Liver (tissue), 8 donors: ENCODE measurements at regions not wholly inside any gene's neighbourhood (a gene's known extent, or its start where the extent isn't known, plus 50 kb on each side); places are given as distances from the start of the nearest gene placed in this dataset.

Experiments used
- DNase-seq: peaks from one replicate; pipeline ENCODE4 v3.0.0-alpha.2; 2017; ENCODE audit warnings: low spot score
- H3K27ac ChIP-seq, 2 donors: one replicate each; pipeline ENCODE4 v1.7.0; 2013; ENCODE audit warnings: inconsistent platforms in 2 of 2, low read length in 2 of 2, control low read depth in 1 of 2, low read depth in 1 of 2, mild to moderate bottlenecking in 1 of 2
- H3K27me3 ChIP-seq, 4 donors: one replicate each; pipeline versions ENCODE4 v1.6.1 to v1.7.0; 2013; ENCODE audit warnings: low read length in 3 of 4, inconsistent platforms in 1 of 4, mild to moderate bottlenecking in 1 of 4, moderate library complexity in 1 of 4; ENCODE audit not compliant: control insufficient read depth in 4 of 4, insufficient read depth in 4 of 4
- H3K36me3 ChIP-seq, 4 donors: one replicate each; pipeline versions ENCODE4 v1.6.1 to v1.7.0; 2013; ENCODE audit warnings: low read length in 3 of 4, mild to moderate bottlenecking in 3 of 4, low read depth in 1 of 4, moderate library complexity in 1 of 4; ENCODE audit not compliant: control insufficient read depth in 4 of 4, insufficient read depth in 3 of 4
- H3K4me1 ChIP-seq, 4 donors: one replicate each; pipeline versions ENCODE4 v1.6.1 to v1.7.0; 2013; ENCODE audit warnings: low read length in 3 of 4, mild to moderate bottlenecking in 3 of 4, moderate library complexity in 1 of 4; ENCODE audit not compliant: control insufficient read depth in 4 of 4, insufficient read depth in 4 of 4
- H3K4me3 ChIP-seq, 3 donors: one replicate each; pipeline versions ENCODE4 v1.6.1 to v1.7.0; 2013; ENCODE audit warnings: low read length in 3 of 3, control low read depth in 1 of 3, low read depth in 1 of 3, mild to moderate bottlenecking in 1 of 3
- H3K9ac ChIP-seq, 2 donors: one replicate each; pipeline ENCODE4 v1.7.0; 2013; ENCODE audit warnings: low read length in 2 of 2, mild to moderate bottlenecking in 2 of 2, moderate library complexity in 2 of 2, control low read depth in 1 of 2, low read depth in 1 of 2
- H3K9me3 ChIP-seq, 4 donors: one replicate each; pipeline versions ENCODE4 v1.6.1 to v1.7.0; 2013; ENCODE audit warnings: low read length in 3 of 4; ENCODE audit not compliant: control insufficient read depth in 4 of 4
- ATF3 ChIP-seq: IDR thresholded peaks from 2 replicates; pipeline ENCODE4 v1.6.1; 2016; ENCODE audit warnings: antibody characterized with exemption
- CTCF ChIP-seq: fragments of 150-350 bp; IDR thresholded peaks from 2 replicates; pipeline ENCODE4 v1.5.1; 2017; ENCODE audit warnings: improper control_type of control experiment, low read depth, low read length; ENCODE audit not compliant: missing input control
- EGR1 ChIP-seq, 2 donors: IDR thresholded peaks; 2 replicates each; pipeline ENCODE4 v1.6.1; 2016 to 2018; ENCODE audit warnings: antibody characterized with exemption in 2 of 2, low read depth in 2 of 2
- FOXA1 ChIP-seq: IDR thresholded peaks from 2 replicates; pipeline ENCODE4 v1.6.1; 2016; ENCODE audit warnings: antibody characterized with exemption
- FOXA2 ChIP-seq: IDR thresholded peaks from 2 replicates; pipeline ENCODE4 v1.6.1; 2016; ENCODE audit warnings: antibody characterized with exemption
- GABPA ChIP-seq, 2 donors: IDR thresholded peaks in 1 of 2; conservative IDR thresholded peaks in 1 of 2; 2 replicates each; pipeline ENCODE4 v1.6.1; 2016; ENCODE audit warnings: antibody characterized with exemption in 2 of 2, mild to moderate bottlenecking in 1 of 2, moderate library complexity in 1 of 2
- HNF4A ChIP-seq, 2 donors: conservative IDR thresholded peaks; 2 replicates each; pipeline ENCODE4 v1.6.1; 2016; ENCODE audit warnings: antibody characterized with exemption in 2 of 2, mild to moderate bottlenecking in 2 of 2
- HNF4G ChIP-seq: IDR thresholded peaks from 2 replicates; pipeline ENCODE4 v1.6.1; 2016; ENCODE audit warnings: antibody characterized with exemption
- JUND ChIP-seq, 2 donors: IDR thresholded peaks; 2 replicates each; pipeline ENCODE4 v1.6.1; 2016; ENCODE audit warnings: antibody characterized with exemption in 2 of 2
- MAX ChIP-seq: IDR thresholded peaks from 2 replicates; pipeline ENCODE4 v1.6.1; 2016; ENCODE audit warnings: antibody characterized with exemption
- NR2F2 ChIP-seq: IDR thresholded peaks from 2 replicates; pipeline ENCODE4 v1.6.1; 2016; ENCODE audit warnings: antibody characterized with exemption
- RAD21 ChIP-seq, 2 donors: IDR thresholded peaks; 2 replicates each; pipeline ENCODE4 v1.6.1; 2016; ENCODE audit warnings: antibody characterized with exemption in 2 of 2, mild to moderate bottlenecking in 2 of 2
- RXRA ChIP-seq, 2 donors: IDR thresholded peaks; 2 replicates each; pipeline ENCODE4 v1.6.1; 2017 to 2018; ENCODE audit warnings: antibody characterized with exemption in 2 of 2, mild to moderate bottlenecking in 1 of 2
- SP1 ChIP-seq: IDR thresholded peaks from 2 replicates; pipeline ENCODE4 v1.6.1; 2018; ENCODE audit warnings: antibody characterized with exemption, mild to moderate bottlenecking
- TAF1 ChIP-seq: conservative IDR thresholded peaks from 2 replicates; pipeline ENCODE4 v1.6.1; 2016; ENCODE audit warnings: antibody characterized with exemption, mild to moderate bottlenecking
- YY1 ChIP-seq: IDR thresholded peaks from 2 replicates; pipeline ENCODE4 v1.6.1; 2016; ENCODE audit warnings: antibody characterized with exemption, mild to moderate bottlenecking
- WGBS: extraction: QIAGEN DNeasy Blood & Tissue Kit; methylation state at CpG from one replicate; pipeline ENCODE4 v1.1.7; 2013; 5-methylcytosine and 5-hydroxymethylcytosine counted together
- TF ChIP-seq, protein P1 (sequence below): IDR thresholded peaks from 2 replicates; pipeline ENCODE4 v1.6.1; 2016; ENCODE audit warnings: antibody characterized with exemption, mild to moderate bottlenecking
- donor health status: healthy.
- donor health status: healthy.
- donor health status: healthy.
- donor health status: healthy.
- donor health status: healthy.

- Histone ChIP-seq H3K9me3 (no peaks in the 10 kb centered on the region), H3K27ac (no peak overlapping the region)
Observed at GRCh38 chr4:81678801-81679200, 207.1 kb upstream of the RASGEF1B start.

GRCh38 chr4:81676537-81676936 is 204.8 kb upstream of the RASGEF1B start:
- 89% methylated on average over 5 of the region's 5 CpGs for WGBS
- no peak for DNase-seq

More at GRCh38 chr4:81678801-81679200, 207.1 kb upstream of the RASGEF1B start:
- H3K36me3 ChIP-seq = no peaks in the 10 kb centered on the region
- no peak overlapping the region for H3K4me3 ChIP-seq
- no peak for DNase-seq
- no peaks in the 10 kb centered on the region for H3K4me1 ChIP-seq
- H3K27me3 ChIP-seq = no peaks in the 10 kb centered on the region
- H3K9ac ChIP-seq = no peak overlapping the region
- WGBS = 94% methylated on average over 3 of the region's 3 CpGs
- TF ChIP-seq RAD21 (IDR thresholded peaks at IDR 0.05) (no peak), TAF1 (no peak), RXRA (IDR thresholded peaks at IDR 0.05) (no peak), GABPA (IDR thresholded peaks at IDR 0.05 in 1 of 2, conservative IDR thresholded peaks at IDR 0.05 in 1 of 2) (no peak), MAX (no peak), FOXA1 (no peak), NR2F2 (no peak), EGR1 (IDR thresholded peaks at IDR 0.05; ENCODE audit: low read depth in 2 of 2) (no peak), HNF4G (no peak), FOXA2 (no peak), YY1 (no peak), JUND (IDR thresholded peaks at IDR 0.05) (no peak), CTCF (no peak), SP1 (no peak), HNF4A (conservative IDR thresholded peaks at IDR 0.05) (no peak), ATF3 (no peak)

More at GRCh38 chr4:81676537-81676936, 204.8 kb upstream of the RASGEF1B start:
- no peak overlapping the region for H3K4me3 ChIP-seq
- TF ChIP-seq FOXA2 (no peak), JUND (IDR thresholded peaks at IDR 0.05) (no peak), YY1 (no peak), GABPA (IDR thresholded peaks at IDR 0.05 in 1 of 2, conservative IDR thresholded peaks at IDR 0.05 in 1 of 2) (no peak), FOXA1 (no peak), ATF3 (no peak), SP1 (no peak), HNF4G (no peak), RAD21 (IDR thresholded peaks at IDR 0.05) (no peak), RXRA (IDR thresholded peaks at IDR 0.05) (peak in 1 of 2 donors; percentile 21), CTCF (no peak), EGR1 (IDR thresholded peaks at IDR 0.05; ENCODE audit: low read depth in 2 of 2) (no peak)
- TF ChIP-seq, protein P1, sequence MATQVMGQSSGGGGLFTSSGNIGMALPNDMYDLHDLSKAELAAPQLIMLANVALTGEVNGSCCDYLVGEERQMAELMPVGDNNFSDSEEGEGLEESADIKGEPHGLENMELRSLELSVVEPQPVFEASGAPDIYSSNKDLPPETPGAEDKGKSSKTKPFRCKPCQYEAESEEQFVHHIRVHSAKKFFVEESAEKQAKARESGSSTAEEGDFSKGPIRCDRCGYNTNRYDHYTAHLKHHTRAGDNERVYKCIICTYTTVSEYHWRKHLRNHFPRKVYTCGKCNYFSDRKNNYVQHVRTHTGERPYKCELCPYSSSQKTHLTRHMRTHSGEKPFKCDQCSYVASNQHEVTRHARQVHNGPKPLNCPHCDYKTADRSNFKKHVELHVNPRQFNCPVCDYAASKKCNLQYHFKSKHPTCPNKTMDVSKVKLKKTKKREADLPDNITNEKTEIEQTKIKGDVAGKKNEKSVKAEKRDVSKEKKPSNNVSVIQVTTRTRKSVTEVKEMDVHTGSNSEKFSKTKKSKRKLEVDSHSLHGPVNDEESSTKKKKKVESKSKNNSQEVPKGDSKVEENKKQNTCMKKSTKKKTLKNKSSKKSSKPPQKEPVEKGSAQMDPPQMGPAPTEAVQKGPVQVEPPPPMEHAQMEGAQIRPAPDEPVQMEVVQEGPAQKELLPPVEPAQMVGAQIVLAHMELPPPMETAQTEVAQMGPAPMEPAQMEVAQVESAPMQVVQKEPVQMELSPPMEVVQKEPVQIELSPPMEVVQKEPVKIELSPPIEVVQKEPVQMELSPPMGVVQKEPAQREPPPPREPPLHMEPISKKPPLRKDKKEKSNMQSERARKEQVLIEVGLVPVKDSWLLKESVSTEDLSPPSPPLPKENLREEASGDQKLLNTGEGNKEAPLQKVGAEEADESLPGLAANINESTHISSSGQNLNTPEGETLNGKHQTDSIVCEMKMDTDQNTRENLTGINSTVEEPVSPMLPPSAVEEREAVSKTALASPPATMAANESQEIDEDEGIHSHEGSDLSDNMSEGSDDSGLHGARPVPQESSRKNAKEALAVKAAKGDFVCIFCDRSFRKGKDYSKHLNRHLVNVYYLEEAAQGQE = peak; percentile 60
- no peaks in the 10 kb centered on the region for H3K9me3 ChIP-seq
- no peak overlapping the region for H3K27ac ChIP-seq
- H3K36me3 ChIP-seq = no peaks in the 10 kb centered on the region
- no peaks in the 10 kb centered on the region for H3K27me3 ChIP-seq
- no peaks in the 10 kb centered on the region for H3K4me1 ChIP-seq
- H3K9ac ChIP-seq = no peak overlapping the region
